Lower leg skin (tissue), 4 donors: ENCODE measurements at regions not wholly inside any gene's neighbourhood (a gene's known extent, or its start where the extent isn't known, plus 50 kb on each side); places are given as distances from the start of the nearest gene placed in this dataset.

Source experiments
- DNase-seq, 2 donors: peaks; one replicate each; pipeline ENCODE4 v3.0.0-alpha.2; 2019; ENCODE audit warnings: low spot score in 2 of 2
- H3K4me3 ChIP-seq: fragments of 200-600 bp; sonication (generic); 2 replicates; pipeline ENCODE4 v1.5.1; 2017; ENCODE audit warnings: mild to moderate bottlenecking, low read depth; ENCODE audit not compliant: poor library complexity, severe bottlenecking
- CTCF ChIP-seq, 3 donors: fragments of 450-650 bp; IDR thresholded peaks; one replicate each; pipeline ENCODE4 v1.5.1; 2016; ENCODE audit warnings: antibody characterized with exemption in 3 of 3, mild to moderate bottlenecking in 3 of 3, moderate library complexity in 2 of 3
- POLR2A ChIP-seq, 2 donors: fragments of 450-650 bp; IDR thresholded peaks; one replicate each; pipeline ENCODE4 v1.6.1; 2016 to 2017; ENCODE audit warnings: antibody characterized with exemption in 2 of 2, mild to moderate bottlenecking in 1 of 2, moderate library complexity in 1 of 2
- WGBS, 2 donors: methylation state at CpG; one replicate each; pipeline ENCODE4 v1.1.5; 2018; 5-methylcytosine and 5-hydroxymethylcytosine counted together
- intact Hi-C: fragments of 100-400 bp; cut with DNase I; formaldehyde crosslinking; loops from one replicate; pipeline ENCODE4 v1.15.0; 2023; ENCODE audit warnings: low total_unique reads

GRCh38 chr20:9920866-9921265 is 82.0 kb upstream of the PAK5 start:
- intact Hi-C loops: no loop called here
- TF ChIP-seq POLR2A (IDR thresholded peaks at IDR 0.05) (no peak), CTCF (IDR thresholded peaks at IDR 0.05) (no peak)
- 81 to 83% methylated on average over 2 of the region's 2 CpGs for WGBS, 2 donors
- no peak for DNase-seq
- no peak overlapping the region for H3K4me3 ChIP-seq

- intact Hi-C loops: loop anchor here (10.0 kb wide), 1 partner anchor 305 kb away; no protein-coding TSS in a partner anchor
- no peak for TF ChIP-seq POLR2A (IDR thresholded peaks at IDR 0.05)
- TF ChIP-seq CTCF (IDR thresholded peaks at IDR 0.05): no peak
- no peak overlapping the region for H3K4me3 ChIP-seq
- 82 to 87% methylated on average over 5 of the region's 5 CpGs for WGBS, 2 donors
- no peak for DNase-seq
These were observed 80.6 kb upstream of the PAK5 start for GRCh38 chr20:9919271-9920014.

GRCh38 chr20:9918348-9918747 is 79.5 kb upstream of the PAK5 start:
- no peak overlapping the region for H3K4me3 ChIP-seq
- 68 to 86% methylated on average over 5 of the region's 5 CpGs for WGBS, 2 donors
- TF ChIP-seq POLR2A (IDR thresholded peaks at IDR 0.05) (no peak), CTCF (IDR thresholded peaks at IDR 0.05) (no peak)
- DNase-seq: no peak
- intact Hi-C loops: loop anchor here (10.0 kb wide), 1 partner anchor 304 kb away; no protein-coding TSS in a partner anchor

GRCh38 chr20:9916761-9917160 is 77.9 kb upstream of the PAK5 start:
- DNase-seq: no peak
- TF ChIP-seq CTCF (IDR thresholded peaks at IDR 0.05): no peak
- TF ChIP-seq POLR2A (IDR thresholded peaks at IDR 0.05): no peak
- intact Hi-C loops: loop anchor here (10.0 kb wide), 1 partner anchor 302 kb away; no protein-coding TSS in a partner anchor
- WGBS, 2 donors: 24 to 37% methylated on average over 2 of the region's 2 CpGs
- H3K4me3 ChIP-seq: no peak overlapping the region

- WGBS, 2 donors: 1% methylated on average over 8 of the region's 8 CpGs
- H3K4me3 ChIP-seq: no peak overlapping the region
- intact Hi-C loops: loop anchor here (10.0 kb wide), 1 partner anchor 298 kb away; no protein-coding TSS in a partner anchor
- DNase-seq: no peak
- no peak for TF ChIP-seq POLR2A (IDR thresholded peaks at IDR 0.05)
- no peak for TF ChIP-seq CTCF (IDR thresholded peaks at IDR 0.05)
These were observed 74.1 kb upstream of the PAK5 start for GRCh38 chr20:9912858-9913434.
